KMS-11 (cell line): ENCODE measurements at regions not wholly inside any gene's neighbourhood (a gene's known extent, or its start where the extent isn't known, plus 50 kb on each side); places are given as distances from the start of the nearest gene placed in this dataset.

Experiments used
- H2AFZ ChIP-seq: fragments of 200-600 bp; sonication (generic); 2 replicates; pipeline ENCODE4 v1.6.1; 2016; ENCODE audit warnings: antibody characterized with exemption, mixed run types, low read depth
- H3K27ac ChIP-seq: fragments of 200-600 bp; sonication (generic); 2 replicates; pipeline ENCODE4 v1.6.1; 2016; ENCODE audit warnings: mild to moderate bottlenecking, mixed run types
- H3K27me3 ChIP-seq: fragments of 200-600 bp; sonication (generic); 2 replicates; pipeline ENCODE4 v1.6.1; 2017; ENCODE audit warnings: mild to moderate bottlenecking, low read depth, mixed run types, moderate library complexity; ENCODE audit not compliant: insufficient read depth
- H3K36me3 ChIP-seq: fragments of 200-600 bp; sonication (generic); 2 replicates; pipeline ENCODE4 v1.6.1; 2017; ENCODE audit warnings: mild to moderate bottlenecking, mixed run types; ENCODE audit not compliant: insufficient read depth
- H3K4me1 ChIP-seq: fragments of 200-600 bp; sonication (generic); 2 replicates; pipeline ENCODE4 v1.6.1; 2016; ENCODE audit warnings: mild to moderate bottlenecking, low read depth, mixed run types; ENCODE audit not compliant: poor library complexity, severe bottlenecking
- H3K4me2 ChIP-seq: fragments of 200-600 bp; sonication (generic); 2 replicates; pipeline ENCODE4 v1.7.0; 2016; ENCODE audit warnings: mild to moderate bottlenecking, mixed run types
- H3K4me3 ChIP-seq: fragments of 200-600 bp; sonication (generic); IDR thresholded peaks from 2 replicates; pipeline ENCODE4 v1.6.1; 2017; ENCODE audit warnings: low read depth, low read length, mixed read lengths; ENCODE audit not compliant: insufficient read depth
- H3K79me2 ChIP-seq: fragments of 200-600 bp; sonication (generic); 2 replicates; pipeline ENCODE4 v1.6.1; 2016; ENCODE audit warnings: low read depth, mixed run types; ENCODE audit not compliant: insufficient read depth
- H3K9ac ChIP-seq: fragments of 200-600 bp; sonication (generic); 2 replicates; pipeline ENCODE4 v1.6.1; 2016; ENCODE audit warnings: mild to moderate bottlenecking, mixed run types
- H4K20me1 ChIP-seq: fragments of 200-600 bp; sonication (generic); 2 replicates; pipeline ENCODE4 v1.6.1; 2016; ENCODE audit warnings: mild to moderate bottlenecking, mixed run types; ENCODE audit not compliant: insufficient read depth
- TF ChIP-seq, protein P1 (sequence below): fragments of 200-600 bp; sonication (generic); conservative IDR thresholded peaks from 2 replicates; pipeline ENCODE4 v1.6.1; 2017; ENCODE audit warnings: low read depth, mild to moderate bottlenecking, antibody characterized with exemption, low read length, moderate library complexity, mixed read lengths

DNA sequence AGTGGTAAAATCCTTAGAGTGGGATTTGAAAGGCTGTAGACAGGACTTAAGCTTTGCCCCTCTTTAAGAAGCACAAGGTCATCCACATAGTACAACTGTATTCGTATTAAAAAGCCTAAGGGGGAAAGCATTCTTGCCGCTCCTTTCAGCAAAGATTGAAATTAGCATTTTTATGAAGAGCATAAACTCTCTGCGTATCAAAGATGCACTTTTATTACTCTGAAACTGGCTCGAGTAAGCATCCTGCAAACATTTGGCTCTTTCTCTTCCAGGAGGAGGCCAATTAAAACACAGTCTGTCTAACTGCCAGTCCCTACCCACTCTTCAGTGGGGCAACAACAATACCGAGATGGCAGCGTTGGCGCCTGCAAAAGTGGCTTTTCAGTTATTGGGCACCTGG, 192.5 kb upstream of the TPRG1 start:
- Histone ChIP-seq H3K9ac (no peak overlapping the region), H3K36me3 (no peaks in the 10 kb centered on the region), H3K4me2 (no peak overlapping the region), H3K4me1 (no peaks in the 10 kb centered on the region), H2AFZ (no peak overlapping the region), H3K79me2 (no peaks in the 10 kb centered on the region), H3K4me3 (no peak overlapping the region), H4K20me1 (no peaks in the 10 kb centered on the region), H3K27ac (no peak overlapping the region), H3K27me3 (no peaks in the 10 kb centered on the region)
- TF ChIP-seq, protein P1, sequence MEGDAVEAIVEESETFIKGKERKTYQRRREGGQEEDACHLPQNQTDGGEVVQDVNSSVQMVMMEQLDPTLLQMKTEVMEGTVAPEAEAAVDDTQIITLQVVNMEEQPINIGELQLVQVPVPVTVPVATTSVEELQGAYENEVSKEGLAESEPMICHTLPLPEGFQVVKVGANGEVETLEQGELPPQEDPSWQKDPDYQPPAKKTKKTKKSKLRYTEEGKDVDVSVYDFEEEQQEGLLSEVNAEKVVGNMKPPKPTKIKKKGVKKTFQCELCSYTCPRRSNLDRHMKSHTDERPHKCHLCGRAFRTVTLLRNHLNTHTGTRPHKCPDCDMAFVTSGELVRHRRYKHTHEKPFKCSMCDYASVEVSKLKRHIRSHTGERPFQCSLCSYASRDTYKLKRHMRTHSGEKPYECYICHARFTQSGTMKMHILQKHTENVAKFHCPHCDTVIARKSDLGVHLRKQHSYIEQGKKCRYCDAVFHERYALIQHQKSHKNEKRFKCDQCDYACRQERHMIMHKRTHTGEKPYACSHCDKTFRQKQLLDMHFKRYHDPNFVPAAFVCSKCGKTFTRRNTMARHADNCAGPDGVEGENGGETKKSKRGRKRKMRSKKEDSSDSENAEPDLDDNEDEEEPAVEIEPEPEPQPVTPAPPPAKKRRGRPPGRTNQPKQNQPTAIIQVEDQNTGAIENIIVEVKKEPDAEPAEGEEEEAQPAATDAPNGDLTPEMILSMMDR = no peak

DNA sequence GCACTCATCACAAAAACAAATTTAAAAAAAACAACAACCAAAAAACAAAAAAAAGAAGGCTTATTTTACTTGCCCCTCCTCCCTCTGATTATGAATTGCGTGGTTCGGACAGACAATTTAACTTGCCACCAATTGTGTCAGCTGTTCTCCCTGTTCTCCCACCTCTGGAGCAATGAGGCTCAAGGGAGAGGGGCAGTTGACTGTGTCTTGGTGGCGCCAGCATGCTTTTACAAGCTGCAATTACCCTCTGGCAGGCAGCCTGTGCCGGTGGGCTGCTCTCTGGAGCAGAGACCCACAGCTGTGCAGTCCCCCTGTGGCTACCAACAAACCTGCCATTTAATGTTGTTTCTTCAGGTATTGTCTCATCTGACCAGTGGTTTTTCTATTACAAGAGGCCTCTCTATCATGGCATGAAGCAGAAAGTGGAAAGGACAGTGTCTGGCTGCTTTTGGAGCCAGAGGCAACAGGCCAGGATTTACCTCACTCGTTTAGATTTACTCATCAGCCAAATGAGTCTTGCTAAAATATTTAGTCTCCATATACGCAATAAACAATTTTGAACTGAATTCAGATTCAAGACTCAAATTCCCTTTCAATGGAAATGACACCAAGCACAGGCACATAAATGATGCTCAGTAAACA, 192.0 kb upstream of the TPRG1 start:
- no peak overlapping the region for H3K27ac ChIP-seq

DNA sequence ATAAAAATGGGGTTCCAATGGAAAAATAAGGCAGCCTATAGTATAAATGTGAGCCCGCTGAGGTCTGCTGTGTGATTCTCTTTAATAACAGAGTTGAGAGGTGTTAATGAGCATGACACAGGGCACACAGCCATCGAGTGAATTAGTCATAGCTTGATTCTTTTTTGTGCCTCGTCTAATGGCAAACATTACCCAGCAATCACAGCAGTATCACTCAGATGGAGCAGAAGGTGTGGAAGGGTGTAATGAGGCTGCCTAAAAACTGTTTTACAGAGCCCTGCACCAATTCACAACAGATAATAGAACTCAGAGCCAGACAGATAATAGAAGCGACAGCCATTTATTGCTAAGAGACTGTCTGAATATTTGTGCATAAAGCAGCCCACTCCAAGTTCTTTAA, 178.6 kb upstream of the TPRG1 start:
- no peak overlapping the region for H2AFZ ChIP-seq
- no peak overlapping the region for H3K4me3 ChIP-seq
- no peaks in the 10 kb centered on the region for H4K20me1 ChIP-seq
- H3K9ac ChIP-seq = no peak overlapping the region
- no peaks in the 10 kb centered on the region for H3K36me3 ChIP-seq
- H3K4me1 ChIP-seq = no peaks in the 10 kb centered on the region
- no peak overlapping the region for H3K27ac ChIP-seq
- no peaks in the 10 kb centered on the region for H3K27me3 ChIP-seq
- H3K4me2 ChIP-seq = no peak overlapping the region
- TF ChIP-seq, protein P1 = no peak
- H3K79me2 ChIP-seq = no peaks in the 10 kb centered on the region

More for the DNA sequence above, 192.0 kb upstream of the TPRG1 start:
- Histone ChIP-seq H4K20me1 (no peaks in the 10 kb centered on the region), H3K79me2 (no peaks in the 10 kb centered on the region), H3K9ac (no peak overlapping the region), H3K4me2 (no peak overlapping the region), H3K4me3 (no peak overlapping the region), H3K4me1 (no peaks in the 10 kb centered on the region), H3K27me3 (no peaks in the 10 kb centered on the region), H3K36me3 (no peaks in the 10 kb centered on the region), H2AFZ (no peak overlapping the region)
- TF ChIP-seq, protein P1 = no peak

DNA sequence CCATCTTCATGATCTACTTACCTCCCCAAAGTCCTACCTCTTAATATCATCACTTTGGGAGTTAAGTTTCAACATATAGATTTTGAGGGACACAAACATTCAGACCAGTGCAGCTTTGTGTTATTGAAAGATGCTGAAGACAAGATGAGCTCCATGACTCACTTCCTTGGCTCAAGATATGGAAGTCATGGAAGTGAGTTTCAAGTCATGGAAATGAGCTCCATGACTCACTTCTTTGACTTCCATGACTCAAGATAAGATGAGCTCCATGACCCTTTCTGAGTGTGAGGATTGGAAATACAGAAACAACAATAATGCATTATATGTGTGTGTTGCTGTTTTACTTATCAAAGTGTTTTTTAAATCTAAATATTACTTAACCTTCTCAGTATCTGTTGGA, 170.2 kb upstream of the TPRG1 start:
- H3K36me3 ChIP-seq = no peaks in the 10 kb centered on the region
- H4K20me1 ChIP-seq = no peaks in the 10 kb centered on the region
- no peaks in the 10 kb centered on the region for H3K4me1 ChIP-seq
- no peaks in the 10 kb centered on the region for H3K79me2 ChIP-seq
- H3K9ac ChIP-seq = no peak overlapping the region
- H2AFZ ChIP-seq = no peak overlapping the region
- H3K4me2 ChIP-seq = no peak overlapping the region
- TF ChIP-seq, protein P1 = no peak
- H3K27ac ChIP-seq = no peak overlapping the region
- no peak overlapping the region for H3K4me3 ChIP-seq
- H3K27me3 ChIP-seq = no peaks in the 10 kb centered on the region
